NT2/D1 (cell line): ENCODE measurements at regions not wholly inside any gene's neighbourhood (a gene's known extent, or its start where the extent isn't known, plus 50 kb on each side); places are given as distances from the start of the nearest gene placed in this dataset.

Source experiments
- DNase-seq: peaks from one replicate; pipeline ENCODE4 v3.0.0-alpha.2; 2011; ENCODE audit warnings: low read depth, low spot score
- H3K27me3 ChIP-seq: 2 replicates; pipeline ENCODE4 v1.6.0; 2011; ENCODE audit warnings: mild to moderate bottlenecking; ENCODE audit not compliant: insufficient read length, insufficient read depth
- H3K36me3 ChIP-seq: 2 replicates; pipeline ENCODE4 v1.6.1; 2011; ENCODE audit warnings: mild to moderate bottlenecking, low read length, mixed read lengths; ENCODE audit not compliant: insufficient read depth, insufficient read length
- H3K4me1 ChIP-seq: 2 replicates; pipeline ENCODE4 v1.5.1; 2011; ENCODE audit not compliant: insufficient read depth, insufficient read length
- H3K4me3 ChIP-seq: 2 replicates; pipeline ENCODE4 v1.5.1; 2011; ENCODE audit warnings: low read depth; ENCODE audit not compliant: insufficient read length
- H3K9ac ChIP-seq: 2 replicates; pipeline ENCODE4 v1.6.0; 2011; ENCODE audit warnings: low read depth; ENCODE audit not compliant: insufficient read length
- H3K9me3 ChIP-seq: 2 replicates; pipeline ENCODE4 v1.5.1; 2011; ENCODE audit warnings: mild to moderate bottlenecking, low read length; ENCODE audit not compliant: insufficient read depth
- SUZ12 ChIP-seq: IDR thresholded peaks from 2 replicates; pipeline ENCODE4 v1.6.1; 2011; ENCODE audit not compliant: insufficient read length, insufficient read depth; ENCODE audit errors: extremely low read depth
- YY1 ChIP-seq: IDR thresholded peaks from 2 replicates; pipeline ENCODE4 v1.6.1; 2011; ENCODE audit not compliant: insufficient read length, insufficient read depth
- ZNF274 ChIP-seq: IDR thresholded peaks from 2 replicates; pipeline ENCODE4 v1.6.1; 2011; ENCODE audit warnings: mild to moderate bottlenecking, low read depth, low read length

DNA sequence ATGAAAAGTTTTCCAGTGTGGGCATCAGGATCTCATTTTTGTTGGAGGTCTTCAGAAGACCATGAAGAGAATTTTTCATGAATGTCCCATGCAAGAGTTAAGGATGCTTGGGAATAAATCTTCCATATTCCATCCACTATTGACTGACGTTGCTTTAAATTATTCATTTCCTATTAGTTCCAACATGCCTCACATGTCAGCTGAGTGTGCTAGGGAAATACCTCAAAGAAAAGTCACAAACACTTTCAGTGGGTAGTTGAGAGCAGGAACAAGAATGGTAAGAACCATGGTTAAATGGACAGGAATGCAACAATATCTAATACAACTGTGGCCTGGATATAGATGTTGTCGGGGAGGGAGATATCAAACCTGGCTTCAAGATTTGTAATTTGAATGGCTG lies 610.1 kb downstream of the TECRL start:
- Histone ChIP-seq H3K9ac (no peak overlapping the region), H3K36me3 (no peaks in the 10 kb centered on the region), H3K4me1 (no peaks in the 10 kb centered on the region), H3K4me3 (no peak overlapping the region), H3K27me3 (no peaks in the 10 kb centered on the region), H3K9me3 (no peaks in the 10 kb centered on the region)
- DNase-seq = no peak
- TF ChIP-seq SUZ12 = no peak
- TF ChIP-seq ZNF274 = no peak
- no peak for TF ChIP-seq YY1

- Histone ChIP-seq H3K27me3 (no peaks in the 10 kb centered on the region), H3K36me3 (no peaks in the 10 kb centered on the region), H3K4me3 (no peak overlapping the region), H3K9me3 (no peaks in the 10 kb centered on the region), H3K9ac (no peak overlapping the region), H3K4me1 (no peaks in the 10 kb centered on the region)
- TF ChIP-seq SUZ12 (no peak), YY1 (no peak), ZNF274 (no peak)
- DNase-seq = no peak
Measured at GRCh38 chr4:63795301-63795700, 613.9 kb downstream of the TECRL start.

DNA sequence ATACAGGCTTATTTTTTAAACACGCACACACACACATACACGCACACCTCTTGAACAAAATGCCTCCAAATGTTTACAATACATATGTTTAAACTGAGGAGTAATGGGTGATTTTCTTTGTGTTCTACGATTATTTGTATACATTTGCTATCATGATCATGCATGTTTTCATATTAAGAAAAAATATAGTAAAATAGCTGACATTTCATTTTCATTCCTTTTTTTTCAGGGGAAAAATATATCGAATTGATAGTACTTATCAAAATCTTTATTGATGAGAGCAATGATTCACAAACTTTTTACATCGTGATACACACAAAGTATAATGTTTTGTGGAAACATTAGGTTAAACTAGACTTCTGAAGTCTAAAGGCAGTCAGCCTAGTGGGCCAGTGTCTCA lies 618.9 kb downstream of the TECRL start:
- no peaks in the 10 kb centered on the region for H3K36me3 ChIP-seq
- H3K27me3 ChIP-seq = no peaks in the 10 kb centered on the region
- no peaks in the 10 kb centered on the region for H3K4me1 ChIP-seq
- no peak for DNase-seq
- no peak for TF ChIP-seq SUZ12
- TF ChIP-seq YY1 = no peak
- no peak for TF ChIP-seq ZNF274
- H3K4me3 ChIP-seq = no peak overlapping the region
- no peaks in the 10 kb centered on the region for H3K9me3 ChIP-seq
- H3K9ac ChIP-seq = no peak overlapping the region

DNA sequence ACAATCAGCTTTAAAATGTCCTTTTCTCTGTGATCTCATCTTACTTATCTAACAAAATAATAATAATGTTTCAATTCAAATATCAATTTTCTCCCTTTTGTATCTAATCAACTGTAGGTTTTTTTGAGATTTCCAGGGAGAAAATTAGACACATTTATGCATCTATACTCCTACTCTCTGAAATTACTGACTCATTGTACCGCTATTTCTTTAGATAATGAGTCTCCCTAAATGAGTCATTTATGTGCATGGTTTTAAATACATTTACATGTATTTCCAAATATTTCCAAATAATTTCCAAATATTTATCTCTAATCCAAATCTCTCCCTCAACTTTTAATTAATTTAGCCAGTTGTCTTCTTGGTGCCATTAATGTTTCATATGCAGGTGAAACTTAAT lies 621.0 kb downstream of the TECRL start:
- Histone ChIP-seq H3K9me3 (no peaks in the 10 kb centered on the region), H3K4me1 (no peaks in the 10 kb centered on the region), H3K27me3 (no peaks in the 10 kb centered on the region), H3K4me3 (no peak overlapping the region), H3K36me3 (no peaks in the 10 kb centered on the region), H3K9ac (no peak overlapping the region)
- DNase-seq = no peak
- TF ChIP-seq YY1 (no peak), ZNF274 (no peak), SUZ12 (no peak)

DNA sequence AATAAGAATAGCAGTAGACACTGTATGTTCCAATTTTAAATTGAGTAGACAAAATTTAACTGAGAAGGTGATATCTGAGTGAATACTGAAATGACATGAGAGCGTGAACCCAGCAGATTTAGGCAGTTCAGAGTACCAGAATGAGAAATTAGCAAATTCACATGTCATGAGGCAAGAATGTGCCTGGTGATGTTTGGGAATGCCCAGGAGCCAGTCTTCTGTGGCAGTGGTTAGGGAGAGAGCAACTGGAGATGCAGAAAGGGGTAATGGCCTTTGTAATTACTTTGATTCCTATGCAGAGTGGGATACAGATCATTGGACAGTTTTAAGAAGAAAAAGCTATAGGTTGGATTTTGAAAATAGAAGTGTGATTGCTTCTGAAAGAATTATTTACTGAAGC lies 621.9 kb downstream of the TECRL start:
- H3K9me3 ChIP-seq = no peaks in the 10 kb centered on the region

GRCh38 chr4:63786171-63786570 lies 623.1 kb downstream of the TECRL start:
- H3K4me3 ChIP-seq = no peak overlapping the region
- no peaks in the 10 kb centered on the region for H3K27me3 ChIP-seq
- no peak for DNase-seq
- H3K9ac ChIP-seq = no peak overlapping the region
- H3K36me3 ChIP-seq = no peaks in the 10 kb centered on the region
- no peaks in the 10 kb centered on the region for H3K9me3 ChIP-seq
- TF ChIP-seq YY1 = no peak
- no peak for TF ChIP-seq SUZ12
- no peak for TF ChIP-seq ZNF274
- H3K4me1 ChIP-seq = no peaks in the 10 kb centered on the region

More for the DNA sequence above, 621.9 kb downstream of the TECRL start:
- Histone ChIP-seq H3K27me3 (no peaks in the 10 kb centered on the region), H3K36me3 (no peaks in the 10 kb centered on the region), H3K9ac (no peak overlapping the region), H3K4me1 (no peaks in the 10 kb centered on the region), H3K4me3 (no peak overlapping the region)
- DNase-seq = peak; percentile 9
- TF ChIP-seq ZNF274 (no peak), YY1 (no peak), SUZ12 (no peak)

DNA sequence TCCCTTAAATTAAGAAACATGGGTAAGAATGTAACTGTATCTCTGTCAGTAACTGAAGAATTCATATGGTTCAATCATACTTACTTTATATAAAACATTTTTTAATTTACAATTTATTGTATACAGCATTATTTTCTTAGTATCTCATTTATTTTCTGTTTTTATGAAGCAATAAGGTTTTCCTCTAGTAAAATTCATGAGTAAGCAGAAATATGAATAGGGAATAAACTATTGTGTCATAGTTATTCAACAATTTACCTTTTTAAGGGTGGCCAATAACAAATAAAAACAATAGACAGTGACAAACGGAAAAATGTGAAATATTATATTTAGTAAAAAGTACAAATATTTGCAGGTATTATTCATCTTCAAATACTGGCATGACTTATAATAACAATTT lies 624.4 kb downstream of the TECRL start:
- Histone ChIP-seq H3K9me3 (no peaks in the 10 kb centered on the region), H3K36me3 (no peaks in the 10 kb centered on the region), H3K4me3 (no peak overlapping the region), H3K4me1 (no peaks in the 10 kb centered on the region), H3K27me3 (no peaks in the 10 kb centered on the region), H3K9ac (no peak overlapping the region)
- TF ChIP-seq ZNF274 = no peak
- no peak for TF ChIP-seq YY1
- TF ChIP-seq SUZ12 = no peak
- no peak for DNase-seq

DNA sequence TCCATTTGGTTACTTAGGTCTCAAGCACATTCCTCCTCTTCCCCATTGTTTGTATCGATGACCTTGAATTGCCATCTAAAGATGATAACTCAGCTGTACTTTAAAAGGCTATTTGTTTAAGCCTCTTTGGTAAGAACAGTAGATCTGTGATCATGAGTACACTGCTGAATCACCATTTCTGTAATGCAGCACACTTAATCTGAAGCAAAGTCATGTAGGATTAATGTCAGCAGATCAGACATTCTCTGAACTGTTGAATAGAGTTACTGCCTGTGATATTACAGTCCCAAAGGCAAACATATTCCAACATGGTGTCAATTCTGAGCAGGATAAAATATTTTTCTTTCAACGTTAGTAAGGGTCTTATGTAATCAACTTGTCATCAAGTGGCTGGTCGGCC lies 631.6 kb downstream of the TECRL start:
- no peak for TF ChIP-seq SUZ12
- no peak for TF ChIP-seq YY1
- no peak for TF ChIP-seq ZNF274
- Histone ChIP-seq H3K4me1 (no peaks in the 10 kb centered on the region), H3K9ac (no peak overlapping the region), H3K9me3 (no peaks in the 10 kb centered on the region), H3K4me3 (no peak overlapping the region), H3K36me3 (no peaks in the 10 kb centered on the region), H3K27me3 (no peaks in the 10 kb centered on the region)
- DNase-seq = no peak
